ENCODE measurements at regions not wholly inside any gene's neighbourhood (a gene's known extent, or its start where the extent isn't known, plus 50 kb on each side); places are given as distances from the start of the nearest gene placed in this dataset.
"Not testable (repeated sequence)": the region's sequence is repeated elsewhere in the genome, so short reads cannot be mapped to it uniquely, and the experiment has no call there.

- no peak for DNase-seq
- Histone ChIP-seq H3K4me3 (replicated peaks in 1 of 3) (no peak overlapping the region), H3K27ac (no peak overlapping the region), H3K4me1 (no peaks in the 10 kb centered on the region), H3K27me3 (no peaks in the 10 kb centered on the region), H3K9me3 (no peaks in the 10 kb centered on the region), H3K36me3 (no peaks in the 10 kb centered on the region)
- TF ChIP-seq CTCF (IDR thresholded peaks at IDR 0.05) (no peak), POLR2A (IDR thresholded peaks at IDR 0.05) (no peak)
- 61 to 65% methylated on average over 5 of the region's 5 CpGs for WGBS, 2 donors
- intact Hi-C loops (cut with DNase I): no loop called here
Measured at GRCh38 chr12:25320123-25321006, 69.6 kb upstream of the KRAS start.

- TF ChIP-seq CTCF (IDR thresholded peaks at IDR 0.05) (no peak), POLR2A (IDR thresholded peaks at IDR 0.05) (no peak)
- Histone ChIP-seq H3K27me3 (no peaks in the 10 kb centered on the region), H3K4me1 (no peaks in the 10 kb centered on the region), H3K36me3 (no peaks in the 10 kb centered on the region), H3K27ac (no peak overlapping the region), H3K9me3 (no peaks in the 10 kb centered on the region), H3K4me3 (replicated peaks in 1 of 3) (no peak overlapping the region)
- no peak for DNase-seq
- WGBS, 2 donors: 93 to 94% methylated on average over 7 of the region's 7 CpGs
- intact Hi-C loops (cut with DNase I): no loop called here
Measured at GRCh38 chr12:25319233-25319984, 68.7 kb upstream of the KRAS start.

GRCh38 chr12:25317553-25317952 is 66.8 kb upstream of the KRAS start:
- H3K36me3 ChIP-seq: no peaks in the 10 kb centered on the region
- H3K27me3 ChIP-seq: no peaks in the 10 kb centered on the region
- H3K4me3 ChIP-seq (replicated peaks in 1 of 3): no peak overlapping the region
- TF ChIP-seq CTCF (IDR thresholded peaks at IDR 0.05) (no peak), POLR2A (IDR thresholded peaks at IDR 0.05) (no peak)
- no peak overlapping the region for H3K27ac ChIP-seq
- no peaks in the 10 kb centered on the region for H3K9me3 ChIP-seq
- 79 to 86% methylated on average over 4 of the region's 4 CpGs for WGBS, 2 donors
- H3K4me1 ChIP-seq: no peaks in the 10 kb centered on the region
- DNase-seq: no peak
- intact Hi-C loops (cut with DNase I): no loop called here

- Histone ChIP-seq H3K27ac (no peak overlapping the region), H3K9me3 (no peaks in the 10 kb centered on the region), H3K4me1 (no peaks in the 10 kb centered on the region), H3K4me3 (replicated peaks in 1 of 3) (no peak overlapping the region), H3K36me3 (no peaks in the 10 kb centered on the region), H3K27me3 (no peaks in the 10 kb centered on the region)
- DNase-seq: no peak
- intact Hi-C loops (cut with DNase I): no loop called here
- no peak for TF ChIP-seq POLR2A (IDR thresholded peaks at IDR 0.05)
- TF ChIP-seq CTCF (IDR thresholded peaks at IDR 0.05): no peak
Measured at GRCh38 chr12:25315388-25315787, 64.7 kb upstream of the KRAS start.

GRCh38 chr12:25313266-25313990 is 62.7 kb upstream of the KRAS start:
- intact Hi-C loops (cut with DNase I); H3K27me3 ChIP-seq; H3K36me3 ChIP-seq; H3K4me1 ChIP-seq; H3K27ac ChIP-seq; H3K9me3 ChIP-seq; H3K4me3 ChIP-seq (replicated peaks in 1 of 3); DNase-seq: not testable (repeated sequence)
- WGBS, 2 donors: 82 to 97% methylated on average over 4 of the region's 4 CpGs

All from thyroid gland (tissue), 4 donors.